ENCODE measurements at regions not wholly inside any gene's neighbourhood (a gene's known extent, or its start where the extent isn't known, plus 50 kb on each side); places are given as distances from the start of the nearest gene placed in this dataset.

DNA sequence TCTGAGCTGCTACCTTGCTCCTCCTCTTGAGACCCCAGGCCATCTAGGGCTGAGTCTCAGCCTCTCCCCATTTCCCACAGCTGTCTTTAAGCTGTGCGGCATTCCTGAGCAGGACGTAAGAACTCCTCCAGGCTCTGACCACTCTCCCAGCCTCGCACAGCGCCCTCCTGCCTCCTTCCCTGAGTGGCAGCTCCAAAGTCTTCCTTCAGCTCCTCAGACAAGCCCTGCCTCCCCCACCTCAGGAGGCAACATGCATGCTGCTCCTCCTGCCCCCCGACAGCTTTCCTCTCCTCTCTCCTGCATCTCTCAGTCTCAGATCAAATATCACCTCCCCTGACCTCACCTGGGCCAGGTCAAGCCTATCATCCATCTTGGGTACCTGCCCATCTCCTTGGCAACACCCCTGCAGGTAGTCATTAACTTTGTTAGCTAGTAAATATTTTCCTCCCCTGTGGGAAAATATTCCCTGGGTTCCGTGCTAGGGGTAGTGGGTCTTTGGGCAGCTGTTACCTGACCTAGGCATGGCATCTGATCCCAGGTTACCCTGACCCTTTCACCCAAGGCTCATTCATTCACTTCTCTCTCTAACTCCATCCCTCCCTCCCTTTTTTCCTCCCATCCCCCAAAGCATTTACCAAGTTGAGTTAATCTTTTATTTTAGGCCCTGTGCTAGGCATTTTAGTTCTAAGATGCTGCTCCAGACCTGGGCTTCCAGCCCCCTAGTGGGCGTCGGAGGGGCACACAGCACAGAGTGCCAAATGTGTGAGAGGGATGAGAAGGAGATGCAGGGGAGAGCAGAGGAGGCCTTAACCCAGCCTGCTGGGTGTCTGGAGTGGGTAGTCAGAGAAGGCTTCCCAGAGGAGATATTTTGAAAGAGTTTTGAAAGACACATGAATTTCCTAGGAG lies 419.9 kb downstream of the PTPRU start:
- no peak for TF ChIP-seq POLR2A (IDR thresholded peaks at IDR 0.05; ENCODE audit: low read depth, low read length)
- no peak for TF ChIP-seq POLR2AphosphoS5 (IDR thresholded peaks at IDR 0.05; ENCODE audit: low read depth, low read length)
